Ishikawa (cell line): ENCODE measurements at regions not wholly inside any gene's neighbourhood (a gene's known extent, or its start where the extent isn't known, plus 50 kb on each side); places are given as distances from the start of the nearest gene placed in this dataset.

Source experiments
- CEBPB ChIP-seq: IDR thresholded peaks from 2 replicates; pipeline ENCODE4 v1.6.1; 2012
- CREB1 ChIP-seq: IDR thresholded peaks from 2 replicates; pipeline ENCODE4 v1.6.1; 2012; ENCODE audit warnings: low read depth
- EGR1 ChIP-seq: IDR thresholded peaks from 2 replicates; pipeline ENCODE4 v1.6.1; 2012
- EP300 ChIP-seq: IDR thresholded peaks from 2 replicates; pipeline ENCODE4 v1.6.1; 2012; ENCODE audit warnings: borderline replicate concordance
- FOXM1 ChIP-seq: IDR thresholded peaks from 2 replicates; pipeline ENCODE4 v1.6.1; 2012; ENCODE audit warnings: low read depth, borderline replicate concordance
- MAX ChIP-seq: IDR thresholded peaks from 2 replicates; pipeline ENCODE4 v1.6.1; 2012
- NFIC ChIP-seq: IDR thresholded peaks from 2 replicates; pipeline ENCODE4 v1.6.1; 2012
- RAD21 ChIP-seq: IDR thresholded peaks from 2 replicates; pipeline ENCODE4 v1.6.1; 2012; ENCODE audit warnings: low read depth
- REST ChIP-seq: IDR thresholded peaks from 2 replicates; pipeline ENCODE4 v1.6.1; 2012; ENCODE audit warnings: low read depth, mild to moderate bottlenecking
- TAF1 ChIP-seq: IDR thresholded peaks from 2 replicates; pipeline ENCODE4 v1.6.1; 2012; ENCODE audit warnings: low read depth, mild to moderate bottlenecking
- TCF12 ChIP-seq: IDR thresholded peaks from 2 replicates; pipeline ENCODE4 v1.6.1; 2012; ENCODE audit warnings: low read depth
- TEAD4 ChIP-seq: IDR thresholded peaks from 2 replicates; pipeline ENCODE4 v1.6.1; 2012
- USF1 ChIP-seq: IDR thresholded peaks from 2 replicates; pipeline ENCODE4 v1.6.1; 2012
- YY1 ChIP-seq: IDR thresholded peaks from 2 replicates; pipeline ENCODE4 v1.6.1; 2012; ENCODE audit warnings: low read depth
- ZBTB7A ChIP-seq: IDR thresholded peaks from 2 replicates; pipeline ENCODE4 v1.6.1; 2012; ENCODE audit warnings: low read depth

- TF ChIP-seq ZBTB7A, result no peak
- no peak for TF ChIP-seq NFIC
- no peak for TF ChIP-seq CREB1
Observed at GRCh38 chr2:51335087-51336058, 303.4 kb upstream of the NRXN1 start.

GRCh38 chr2:51329512-51329911 is 297.6 kb upstream of the NRXN1 start:
- TF ChIP-seq ZBTB7A, result no peak
- no peak for TF ChIP-seq EGR1
- no peak for TF ChIP-seq YY1
- TF ChIP-seq TAF1, result no peak
- no peak for TF ChIP-seq USF1
- TF ChIP-seq FOXM1, result no peak

- TF ChIP-seq USF1, result no peak
- TF ChIP-seq RAD21, result no peak
- no peak for TF ChIP-seq TCF12
- no peak for TF ChIP-seq REST
- TF ChIP-seq NFIC, result no peak
- no peak for TF ChIP-seq MAX
- TF ChIP-seq CREB1, result no peak
- no peak for TF ChIP-seq TEAD4
- no peak for TF ChIP-seq FOXM1
- no peak for TF ChIP-seq ZBTB7A
- no peak for TF ChIP-seq EGR1
- no peak for TF ChIP-seq TAF1
- no peak for TF ChIP-seq EP300
- no peak for TF ChIP-seq CEBPB
- TF ChIP-seq YY1, result no peak
Observed at GRCh38 chr2:51324051-51324450, 292.1 kb upstream of the NRXN1 start.

- TF ChIP-seq REST, result no peak
Observed at GRCh38 chr2:51322613-51323012, 290.7 kb upstream of the NRXN1 start.

GRCh38 chr2:51304311-51304710 is 272.4 kb upstream of the NRXN1 start:
- TF ChIP-seq TCF12 (no peak), EP300 (no peak), CEBPB (no peak), REST (no peak), YY1 (no peak), CREB1 (no peak), USF1 (no peak), EGR1 (no peak), MAX (no peak), TAF1 (no peak), FOXM1 (no peak), ZBTB7A (no peak), NFIC (no peak), RAD21 (no peak), TEAD4 (no peak)
